ENCODE measurements at regions not wholly inside any gene's neighbourhood (a gene's known extent, or its start where the extent isn't known, plus 50 kb on each side); places are given as distances from the start of the nearest gene placed in this dataset.
"Not testable (repeated sequence)": the region's sequence is repeated elsewhere in the genome, so short reads cannot be mapped to it uniquely, and the experiment has no call there.

- Histone ChIP-seq H3K9ac (ENCODE audit: extremely low read depth, low read length, poor library complexity, severe bottlenecking) (no peak overlapping the region), H3K36me3 (ENCODE audit: control insufficient read depth, insufficient read depth, low read length) (no peaks in the 10 kb centered on the region), H3K27ac (ENCODE audit: low read depth, low read length) (no peak overlapping the region), H3K4me3 (ENCODE audit: low read length) (no peak overlapping the region), H3K9me3 (ENCODE audit: control insufficient read depth, low read length) (no peaks in the 10 kb centered on the region), H3K4me1 (ENCODE audit: control insufficient read depth, insufficient read depth, low read length) (no peaks in the 10 kb centered on the region), H3K27me3 (ENCODE audit: control insufficient read depth, insufficient read depth, low read length, poor library complexity, severe bottlenecking) (peaks cover 64% of the 10 kb centered on the region)
- no peak overlapping the region for H3K27ac Mint-ChIP-seq
- no peak overlapping the region for H3K4me3 Mint-ChIP-seq
- peaks cover 9% of the 10 kb centered on the region for H3K9me3 Mint-ChIP-seq
- H3K36me3 Mint-ChIP-seq (ENCODE audit: low read depth): no peaks in the 10 kb centered on the region
- no peak for TF ChIP-seq CTCF (conservative IDR thresholded peaks at IDR 0.05)
- H3K27me3 Mint-ChIP-seq (ENCODE audit: insufficient read depth): peaks cover 59% of the 10 kb centered on the region
- no peak for DNase-seq
- WGBS, 2 experiments (ENCODE audit: insufficient coverage in 1 of 2, insufficient read length in 1 of 2): 84 to 88% methylated on average over 23 to 42 of the region's 42 CpGs
- H3K4me1 Mint-ChIP-seq: peaks cover 10% of the 10 kb centered on the region
These were observed 102.9 kb upstream of the KLF13 start for GRCh38 chr15:31223478-31224350.

GRCh38 chr15:31224661-31225060 lies 102.0 kb upstream of the KLF13 start:
- H3K4me3 Mint-ChIP-seq, DNase-seq: not testable (repeated sequence)

GRCh38 chr15:31225356-31225955 lies 101.2 kb upstream of the KLF13 start:
- Histone ChIP-seq H3K4me1 (ENCODE audit: control insufficient read depth, insufficient read depth, low read length) (no peaks in the 10 kb centered on the region), H3K4me3 (ENCODE audit: low read length) (no peak overlapping the region), H3K9ac (ENCODE audit: extremely low read depth, low read length, poor library complexity, severe bottlenecking) (no peak overlapping the region), H3K9me3 (ENCODE audit: control insufficient read depth, low read length) (no peaks in the 10 kb centered on the region), H3K27ac (ENCODE audit: low read depth, low read length) (no peak overlapping the region), H3K27me3 (ENCODE audit: control insufficient read depth, insufficient read depth, low read length, poor library complexity, severe bottlenecking) (peaks cover 47% of the 10 kb centered on the region), H3K36me3 (ENCODE audit: control insufficient read depth, insufficient read depth, low read length) (no peaks in the 10 kb centered on the region)
- peaks cover 10% of the 10 kb centered on the region for H3K4me1 Mint-ChIP-seq
- H3K4me3 Mint-ChIP-seq: no peak overlapping the region
- TF ChIP-seq CTCF (conservative IDR thresholded peaks at IDR 0.05): no peak
- no peak for DNase-seq
- H3K9me3 Mint-ChIP-seq: peaks cover 9% of the 10 kb centered on the region
- 86% methylated on average over 14 to 18 of the region's 18 CpGs for WGBS, 2 experiments (ENCODE audit: insufficient coverage in 1 of 2, insufficient read length in 1 of 2)
- H3K36me3 Mint-ChIP-seq (ENCODE audit: low read depth): no peaks in the 10 kb centered on the region
- peaks cover 45% of the 10 kb centered on the region for H3K27me3 Mint-ChIP-seq (ENCODE audit: insufficient read depth)
- no peak overlapping the region for H3K27ac Mint-ChIP-seq

More at GRCh38 chr15:31224661-31225060, 102.0 kb upstream of the KLF13 start:
- WGBS, 2 experiments (ENCODE audit: insufficient coverage in 1 of 2, insufficient read length in 1 of 2): 78 to 93% methylated on average over 3 to 4 of the region's 4 CpGs
- not testable (repeated sequence) for H3K27ac Mint-ChIP-seq; H3K36me3 ChIP-seq (ENCODE audit: control insufficient read depth, insufficient read depth, low read length); H3K4me1 ChIP-seq (ENCODE audit: control insufficient read depth, insufficient read depth, low read length); H3K4me1 Mint-ChIP-seq; H3K27ac ChIP-seq (ENCODE audit: low read depth, low read length); H3K36me3 Mint-ChIP-seq (ENCODE audit: low read depth); H3K9me3 ChIP-seq (ENCODE audit: control insufficient read depth, low read length); H3K9ac ChIP-seq (ENCODE audit: extremely low read depth, low read length, poor library complexity, severe bottlenecking); H3K4me3 ChIP-seq (ENCODE audit: low read length); H3K9me3 Mint-ChIP-seq
- peaks cover 53% of the 10 kb centered on the region for H3K27me3 Mint-ChIP-seq (ENCODE audit: insufficient read depth)
- H3K27me3 ChIP-seq (ENCODE audit: control insufficient read depth, insufficient read depth, low read length, poor library complexity, severe bottlenecking): peaks cover 55% of the 10 kb centered on the region

All from endodermal cell (in vitro differentiated cells).